ENCODE measurements at regions not wholly inside any gene's neighbourhood (a gene's known extent, or its start where the extent isn't known, plus 50 kb on each side); places are given as distances from the start of the nearest gene placed in this dataset.

DNA sequence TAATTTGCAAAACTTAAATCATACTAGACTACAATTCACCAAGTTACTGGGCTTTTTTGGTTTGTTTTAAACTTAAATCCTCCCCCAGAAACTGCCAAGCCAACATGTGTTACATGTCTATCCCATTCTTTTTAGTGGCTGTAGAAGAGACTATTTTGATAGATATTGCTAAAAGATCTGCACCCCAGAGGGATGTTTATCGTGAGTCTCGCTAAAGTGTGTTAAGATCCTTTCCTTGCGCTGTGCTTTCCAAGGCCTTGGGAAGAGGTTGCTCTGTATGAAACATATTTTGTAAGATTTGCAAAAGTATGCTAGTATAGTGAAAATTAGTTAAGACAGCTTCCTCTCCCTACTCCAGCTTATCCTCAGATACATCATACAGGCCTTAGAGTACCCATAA is 63.0 kb downstream of the GPX5 start:
- H3K9me3 Mint-ChIP-seq = no peaks in the 10 kb centered on the region
- CTCF ChIA-PET = interaction anchor here (2.4 to 3.3 kb wide), 3 partner anchors 18 to 57 kb away, joined by 12 to 27 read pairs (median 25); no protein-coding TSS in a partner anchor
- ATAC-seq (no peak), DNase-seq (ENCODE audit: low spot score) (no peak)
- peaks cover 29% of the 10 kb centered on the region for H3K27me3 Mint-ChIP-seq (ENCODE audit: low read depth)
- POLR2A ChIA-PET = no interaction called here
- H3K27ac Mint-ChIP-seq = 0 out of 2 replicates have a peak overlapping the region, but pooled peaks have one; percentile 30
- no peak for TF ChIP-seq NFYB (CRISPR knock-in tag; conservative IDR thresholded peaks at IDR 0.05; ENCODE audit: low read depth)
- TF ChIP-seq MYBL2 (CRISPR knock-in tag; IDR thresholded peaks at IDR 0.05) = no peak
- peaks cover 41% of the 10 kb centered on the region for H3K4me1 Mint-ChIP-seq
- peak overlapping the region; percentile 91 for H3K4me3 Mint-ChIP-seq
- H3K36me3 Mint-ChIP-seq = no peaks in the 10 kb centered on the region

DNA sequence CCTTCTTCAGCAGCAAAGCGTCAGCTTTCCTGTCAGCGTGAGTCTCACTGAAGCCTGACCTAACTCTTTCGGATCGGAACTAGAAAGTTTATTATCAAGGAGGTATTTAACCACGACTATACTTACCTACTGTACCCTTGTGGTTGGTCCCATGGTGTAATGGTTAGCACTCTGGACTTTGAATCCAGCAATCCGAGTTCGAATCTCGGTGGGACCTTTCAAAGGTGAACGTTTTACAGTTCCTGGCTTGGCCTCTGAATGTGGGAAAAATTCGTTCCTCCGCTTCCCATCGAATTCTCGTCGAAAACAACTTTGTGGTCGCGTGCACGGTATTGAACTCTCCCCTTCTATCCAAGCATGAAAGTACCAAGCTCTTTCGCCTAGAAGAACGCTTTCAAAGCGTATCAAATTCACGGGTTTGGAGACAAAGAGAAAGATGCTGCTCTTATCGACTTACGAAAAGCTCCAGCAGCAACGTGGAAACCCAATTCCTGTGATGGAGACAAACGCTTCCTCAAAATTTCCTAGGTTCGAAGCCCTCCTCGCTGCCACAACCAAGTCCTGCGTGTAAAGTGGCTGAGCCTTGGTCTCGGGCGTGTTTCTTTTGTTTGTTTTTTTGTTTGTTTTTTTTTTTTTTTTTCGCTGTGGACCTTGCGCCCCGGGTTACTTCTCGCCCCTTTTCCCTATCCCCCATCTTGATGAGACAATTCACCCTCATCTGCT is 63.7 kb downstream of the GPX5 start:
- no peaks in the 10 kb centered on the region for H3K36me3 Mint-ChIP-seq
- ChIA-PET CTCF (interaction anchor here (0.7 to 3.3 kb wide), 8 partner anchors 15 to 236 kb away, joined by 3 to 27 read pairs (median 5); no protein-coding TSS in a partner anchor), POLR2A (interaction anchor here (0.7 to 1.4 kb wide), 5 partner anchors 9 to 718 kb away, joined by 3 to 10 read pairs (median 4); no protein-coding TSS in a partner anchor)
- H3K27me3 Mint-ChIP-seq (ENCODE audit: low read depth) = peaks cover 29% of the 10 kb centered on the region
- DNase-seq (ENCODE audit: low spot score) = peak; percentile 81
- no peaks in the 10 kb centered on the region for H3K9me3 Mint-ChIP-seq
- peak overlapping the region; percentile 91 for H3K4me3 Mint-ChIP-seq
- peaks cover 41% of the 10 kb centered on the region for H3K4me1 Mint-ChIP-seq
- ATAC-seq = peak; percentile 77
- H3K27ac Mint-ChIP-seq = peak overlapping the region; percentile 94
- TF ChIP-seq IRF2 (CRISPR knock-in tag; IDR thresholded peaks at IDR 0.05; ENCODE audit: borderline replicate concordance, low read depth) (no peak), JUN (CRISPR knock-in tag; IDR thresholded peaks at IDR 0.05) (no peak), RORB (CRISPR knock-in tag; IDR thresholded peaks at IDR 0.05) (no peak), FOXP1 (CRISPR knock-in tag; IDR thresholded peaks at IDR 0.05; ENCODE audit: borderline replicate concordance) (no peak), ZNF138 (CRISPR knock-in tag; conservative IDR thresholded peaks at IDR 0.05) (no peak), TP53 (CRISPR knock-in tag; IDR thresholded peaks at IDR 0.05) (no peak; the same call in 1 of the 2 replicates), TEAD1 (CRISPR knock-in tag; IDR thresholded peaks at IDR 0.05) (peak; percentile 85), ZBTB21 (CRISPR knock-in tag; IDR thresholded peaks at IDR 0.05; ENCODE audit: borderline replicate concordance) (no peak), HMGA2 (CRISPR knock-in tag; IDR thresholded peaks at IDR 0.05) (no peak), ZNF423 (CRISPR knock-in tag; IDR thresholded peaks at IDR 0.05) (no peak), ATF1 (CRISPR knock-in tag; IDR thresholded peaks at IDR 0.05) (no peak), NR1H2 (CRISPR knock-in tag; IDR thresholded peaks at IDR 0.05) (no peak)
- TF ChIP-seq, protein P1, sequence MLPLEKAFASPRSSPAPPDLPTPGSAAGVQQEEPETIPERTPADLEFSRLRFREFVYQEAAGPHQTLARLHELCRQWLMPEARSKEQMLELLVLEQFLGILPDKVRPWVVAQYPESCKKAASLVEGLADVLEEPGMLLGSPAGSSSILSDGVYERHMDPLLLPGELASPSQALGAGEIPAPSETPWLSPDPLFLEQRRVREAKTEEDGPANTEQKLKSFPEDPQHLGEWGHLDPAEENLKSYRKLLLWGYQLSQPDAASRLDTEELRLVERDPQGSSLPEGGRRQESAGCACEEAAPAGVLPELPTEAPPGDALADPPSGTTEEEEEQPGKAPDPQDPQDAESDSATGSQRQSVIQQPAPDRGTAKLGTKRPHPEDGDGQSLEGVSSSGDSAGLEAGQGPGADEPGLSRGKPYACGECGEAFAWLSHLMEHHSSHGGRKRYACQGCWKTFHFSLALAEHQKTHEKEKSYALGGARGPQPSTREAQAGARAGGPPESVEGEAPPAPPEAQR (CRISPR knock-in tag; IDR thresholded peaks at IDR 0.05) = no peak
- TF ChIP-seq, protein P2, sequence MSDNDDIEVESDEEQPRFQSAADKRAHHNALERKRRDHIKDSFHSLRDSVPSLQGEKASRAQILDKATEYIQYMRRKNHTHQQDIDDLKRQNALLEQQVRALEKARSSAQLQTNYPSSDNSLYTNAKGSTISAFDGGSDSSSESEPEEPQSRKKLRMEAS (CRISPR knock-in tag; IDR thresholded peaks at IDR 0.05) = peak; percentile 56; the same call in 1 of the 2 replicates
- TF ChIP-seq, protein P3, sequence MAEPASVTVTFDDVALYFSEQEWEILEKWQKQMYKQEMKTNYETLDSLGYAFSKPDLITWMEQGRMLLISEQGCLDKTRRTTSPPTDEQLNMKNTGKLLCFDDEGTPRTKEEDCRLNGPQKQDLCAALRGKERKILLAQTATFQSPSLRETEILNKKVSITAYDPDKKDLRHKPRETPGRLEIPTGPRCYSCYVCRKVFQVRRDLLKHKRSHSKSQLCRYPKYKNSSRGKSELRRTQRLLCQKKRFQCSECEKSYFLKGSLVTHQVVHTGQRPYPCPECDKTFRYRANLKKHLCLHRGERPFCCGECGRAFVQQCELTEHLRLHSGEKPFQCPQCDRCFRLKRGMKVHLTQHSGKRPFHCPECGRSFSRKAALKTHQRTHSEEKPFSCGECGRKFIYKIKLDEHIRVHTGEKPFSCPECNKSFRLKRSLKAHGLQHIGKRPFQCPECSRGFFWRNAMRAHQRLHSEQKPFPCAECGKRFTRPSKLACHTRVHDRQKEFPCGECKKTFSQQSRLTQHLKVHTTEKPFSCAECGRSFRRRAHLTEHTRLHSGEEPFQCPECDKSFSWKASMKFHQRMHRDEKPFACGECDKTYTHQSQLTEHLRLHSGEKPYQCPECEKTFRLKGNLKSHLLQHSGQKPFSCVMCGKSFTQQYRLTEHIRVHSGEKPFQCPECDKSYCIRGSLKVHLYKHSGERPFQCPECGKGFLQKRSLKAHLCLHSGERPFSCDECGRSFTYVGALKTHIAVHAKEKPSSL (CRISPR knock-in tag; conservative IDR thresholded peaks at IDR 0.05) = no peak
- TF ChIP-seq, protein P4, sequence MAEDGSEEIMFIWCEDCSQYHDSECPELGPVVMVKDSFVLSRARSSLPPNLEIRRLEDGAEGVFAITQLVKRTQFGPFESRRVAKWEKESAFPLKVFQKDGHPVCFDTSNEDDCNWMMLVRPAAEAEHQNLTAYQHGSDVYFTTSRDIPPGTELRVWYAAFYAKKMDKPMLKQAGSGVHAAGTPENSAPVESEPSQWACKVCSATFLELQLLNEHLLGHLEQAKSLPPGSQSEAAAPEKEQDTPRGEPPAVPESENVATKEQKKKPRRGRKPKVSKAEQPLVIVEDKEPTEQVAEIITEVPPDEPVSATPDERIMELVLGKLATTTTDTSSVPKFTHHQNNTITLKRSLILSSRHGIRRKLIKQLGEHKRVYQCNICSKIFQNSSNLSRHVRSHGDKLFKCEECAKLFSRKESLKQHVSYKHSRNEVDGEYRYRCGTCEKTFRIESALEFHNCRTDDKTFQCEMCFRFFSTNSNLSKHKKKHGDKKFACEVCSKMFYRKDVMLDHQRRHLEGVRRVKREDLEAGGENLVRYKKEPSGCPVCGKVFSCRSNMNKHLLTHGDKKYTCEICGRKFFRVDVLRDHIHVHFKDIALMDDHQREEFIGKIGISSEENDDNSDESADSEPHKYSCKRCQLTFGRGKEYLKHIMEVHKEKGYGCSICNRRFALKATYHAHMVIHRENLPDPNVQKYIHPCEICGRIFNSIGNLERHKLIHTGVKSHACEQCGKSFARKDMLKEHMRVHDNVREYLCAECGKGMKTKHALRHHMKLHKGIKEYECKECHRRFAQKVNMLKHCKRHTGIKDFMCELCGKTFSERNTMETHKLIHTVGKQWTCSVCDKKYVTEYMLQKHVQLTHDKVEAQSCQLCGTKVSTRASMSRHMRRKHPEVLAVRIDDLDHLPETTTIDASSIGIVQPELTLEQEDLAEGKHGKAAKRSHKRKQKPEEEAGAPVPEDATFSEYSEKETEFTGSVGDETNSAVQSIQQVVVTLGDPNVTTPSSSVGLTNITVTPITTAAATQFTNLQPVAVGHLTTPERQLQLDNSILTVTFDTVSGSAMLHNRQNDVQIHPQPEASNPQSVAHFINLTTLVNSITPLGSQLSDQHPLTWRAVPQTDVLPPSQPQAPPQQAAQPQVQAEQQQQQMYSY (CRISPR knock-in tag; IDR thresholded peaks at IDR 0.05) = no peak
- TF ChIP-seq, protein P5, sequence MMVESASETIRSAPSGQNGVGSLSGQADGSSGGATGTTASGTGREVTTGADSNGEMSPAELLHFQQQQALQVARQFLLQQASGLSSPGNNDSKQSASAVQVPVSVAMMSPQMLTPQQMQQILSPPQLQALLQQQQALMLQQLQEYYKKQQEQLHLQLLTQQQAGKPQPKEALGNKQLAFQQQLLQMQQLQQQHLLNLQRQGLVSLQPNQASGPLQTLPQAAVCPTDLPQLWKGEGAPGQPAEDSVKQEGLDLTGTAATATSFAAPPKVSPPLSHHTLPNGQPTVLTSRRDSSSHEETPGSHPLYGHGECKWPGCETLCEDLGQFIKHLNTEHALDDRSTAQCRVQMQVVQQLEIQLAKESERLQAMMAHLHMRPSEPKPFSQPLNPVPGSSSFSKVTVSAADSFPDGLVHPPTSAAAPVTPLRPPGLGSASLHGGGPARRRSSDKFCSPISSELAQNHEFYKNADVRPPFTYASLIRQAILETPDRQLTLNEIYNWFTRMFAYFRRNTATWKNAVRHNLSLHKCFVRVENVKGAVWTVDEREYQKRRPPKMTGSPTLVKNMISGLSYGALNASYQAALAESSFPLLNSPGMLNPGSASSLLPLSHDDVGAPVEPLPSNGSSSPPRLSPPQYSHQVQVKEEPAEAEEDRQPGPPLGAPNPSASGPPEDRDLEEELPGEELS (CRISPR knock-in tag; IDR thresholded peaks at IDR 0.05) = peak; percentile 26; the same call in 1 of the 2 replicates
- TF ChIP-seq, protein P6, sequence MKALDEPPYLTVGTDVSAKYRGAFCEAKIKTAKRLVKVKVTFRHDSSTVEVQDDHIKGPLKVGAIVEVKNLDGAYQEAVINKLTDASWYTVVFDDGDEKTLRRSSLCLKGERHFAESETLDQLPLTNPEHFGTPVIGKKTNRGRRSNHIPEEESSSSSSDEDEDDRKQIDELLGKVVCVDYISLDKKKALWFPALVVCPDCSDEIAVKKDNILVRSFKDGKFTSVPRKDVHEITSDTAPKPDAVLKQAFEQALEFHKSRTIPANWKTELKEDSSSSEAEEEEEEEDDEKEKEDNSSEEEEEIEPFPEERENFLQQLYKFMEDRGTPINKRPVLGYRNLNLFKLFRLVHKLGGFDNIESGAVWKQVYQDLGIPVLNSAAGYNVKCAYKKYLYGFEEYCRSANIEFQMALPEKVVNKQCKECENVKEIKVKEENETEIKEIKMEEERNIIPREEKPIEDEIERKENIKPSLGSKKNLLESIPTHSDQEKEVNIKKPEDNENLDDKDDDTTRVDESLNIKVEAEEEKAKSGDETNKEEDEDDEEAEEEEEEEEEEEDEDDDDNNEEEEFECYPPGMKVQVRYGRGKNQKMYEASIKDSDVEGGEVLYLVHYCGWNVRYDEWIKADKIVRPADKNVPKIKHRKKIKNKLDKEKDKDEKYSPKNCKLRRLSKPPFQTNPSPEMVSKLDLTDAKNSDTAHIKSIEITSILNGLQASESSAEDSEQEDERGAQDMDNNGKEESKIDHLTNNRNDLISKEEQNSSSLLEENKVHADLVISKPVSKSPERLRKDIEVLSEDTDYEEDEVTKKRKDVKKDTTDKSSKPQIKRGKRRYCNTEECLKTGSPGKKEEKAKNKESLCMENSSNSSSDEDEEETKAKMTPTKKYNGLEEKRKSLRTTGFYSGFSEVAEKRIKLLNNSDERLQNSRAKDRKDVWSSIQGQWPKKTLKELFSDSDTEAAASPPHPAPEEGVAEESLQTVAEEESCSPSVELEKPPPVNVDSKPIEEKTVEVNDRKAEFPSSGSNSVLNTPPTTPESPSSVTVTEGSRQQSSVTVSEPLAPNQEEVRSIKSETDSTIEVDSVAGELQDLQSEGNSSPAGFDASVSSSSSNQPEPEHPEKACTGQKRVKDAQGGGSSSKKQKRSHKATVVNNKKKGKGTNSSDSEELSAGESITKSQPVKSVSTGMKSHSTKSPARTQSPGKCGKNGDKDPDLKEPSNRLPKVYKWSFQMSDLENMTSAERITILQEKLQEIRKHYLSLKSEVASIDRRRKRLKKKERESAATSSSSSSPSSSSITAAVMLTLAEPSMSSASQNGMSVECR (CRISPR knock-in tag; IDR thresholded peaks at IDR 0.05; ENCODE audit: borderline replicate concordance) = peak; percentile 38; the same call in 1 of the 2 replicates

Data from WTC11 (cell line).